Stimulated activated CD8-positive, alpha-beta memory T cell treated with anti-CD3 and anti-CD28 coated beads, Interleukin-7, amount 100 ng/mL, for 48 hours (primary cell): ENCODE measurements at regions not wholly inside any gene's neighbourhood (a gene's known extent, or its start where the extent isn't known, plus 50 kb on each side); places are given as distances from the start of the nearest gene placed in this dataset.

Experiments used
- DNase-seq, 2 donors: peaks; one replicate each; pipeline ENCODE4 v3.0.0-alpha.2; 2020; ENCODE audit warnings: low read depth in 1 of 2; ENCODE audit errors: extremely low read depth in 1 of 2

DNA sequence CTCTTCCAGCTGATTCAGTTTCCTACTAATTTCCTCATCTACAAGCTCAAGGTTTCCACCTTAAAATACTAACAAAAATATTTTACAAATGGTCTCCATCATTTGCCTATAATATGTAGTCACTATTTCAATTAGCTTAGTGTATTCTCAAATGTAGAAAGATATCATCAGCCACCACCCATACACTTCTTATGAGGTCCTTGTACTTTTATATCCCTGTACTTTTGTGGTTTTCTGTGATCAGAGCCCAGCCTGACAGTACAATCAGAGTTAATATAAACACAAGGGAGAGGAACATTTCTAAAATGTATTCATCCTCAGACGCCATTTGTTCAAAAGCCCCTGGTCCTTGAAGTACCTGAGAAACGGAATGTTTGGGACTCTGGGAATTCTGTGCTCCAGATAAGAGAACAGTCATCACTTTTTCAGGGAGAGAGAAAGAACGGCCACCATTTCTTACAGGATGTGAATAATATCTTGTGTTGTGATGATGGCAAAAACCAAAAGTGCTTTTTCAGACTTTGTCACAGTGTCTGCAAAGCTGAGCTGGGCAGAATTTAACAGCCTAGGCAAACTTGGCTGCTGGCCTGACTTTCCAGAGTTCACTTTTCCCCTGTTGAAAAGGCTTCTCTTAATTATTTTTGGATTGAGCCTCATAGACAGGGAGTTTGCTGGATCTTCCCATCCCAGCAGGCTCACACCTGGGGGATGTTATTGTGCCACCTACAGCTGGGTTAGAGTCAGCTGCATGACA, 361.7 kb upstream of the ACVR2A start:
- DNase-seq, result no peak

DNA sequence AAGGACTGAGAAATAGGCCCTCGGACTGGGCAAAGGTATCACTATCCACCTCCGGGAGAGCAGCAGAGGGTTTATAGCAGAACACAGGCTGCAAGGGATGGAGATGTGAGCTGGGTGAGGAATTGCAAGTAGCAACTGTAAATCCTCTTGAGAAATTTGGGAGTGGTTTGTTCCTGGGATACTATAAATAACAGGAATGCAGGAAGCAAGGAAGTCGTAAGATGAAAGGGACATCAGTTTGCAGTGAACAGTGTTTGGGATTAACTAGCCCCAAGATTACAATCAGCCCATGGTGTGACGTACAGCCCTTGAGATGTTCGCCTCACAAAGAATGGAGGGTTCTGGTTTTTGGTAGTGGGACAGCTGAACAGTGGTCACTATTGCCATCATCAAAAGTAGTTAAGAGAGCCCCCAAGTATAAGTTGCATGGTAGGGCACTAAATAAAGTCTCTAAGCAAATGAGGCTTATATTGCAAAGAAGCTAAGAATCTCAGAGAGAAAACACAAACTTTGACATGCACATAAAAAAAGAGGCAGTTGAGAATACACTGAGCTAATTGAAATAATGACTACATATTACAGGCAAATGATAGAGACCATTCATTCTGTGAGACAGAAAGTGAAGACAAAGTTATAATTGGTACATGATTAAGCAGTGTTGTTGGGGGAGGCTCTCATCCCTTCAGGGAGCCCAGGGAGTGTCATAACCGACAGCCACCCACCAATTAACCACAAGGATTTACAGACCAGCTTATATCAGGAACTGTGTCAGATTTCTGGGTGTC, 362.5 kb upstream of the ACVR2A start:
- DNase-seq, result no peak

DNA sequence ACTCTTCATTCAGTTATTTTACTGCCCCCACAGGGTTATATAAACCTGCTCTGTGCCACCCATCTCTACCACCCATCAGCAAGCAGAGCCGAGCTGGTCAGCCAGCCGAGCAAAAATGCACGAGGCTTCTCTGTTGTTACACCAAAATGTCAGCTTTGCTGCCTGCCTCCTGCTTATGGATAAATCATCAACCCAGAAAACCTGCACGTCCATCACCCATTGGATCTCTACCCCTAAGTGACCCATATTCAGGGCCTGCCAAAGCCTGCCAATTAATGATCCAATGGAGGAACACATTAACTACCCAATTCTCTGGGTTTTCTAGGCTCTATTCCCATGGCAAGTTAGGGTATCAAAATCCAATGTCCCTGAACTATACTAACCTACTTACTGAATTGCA, 365.5 kb upstream of the ACVR2A start:
- no peak for DNase-seq

- DNase-seq, result no peak
Observed at GRCh38 chr2:147473075-147473474, 371.8 kb upstream of the ACVR2A start.

GRCh38 chr2:147471126-147471525, 373.7 kb upstream of the ACVR2A start:
- DNase-seq, result no peak

DNA sequence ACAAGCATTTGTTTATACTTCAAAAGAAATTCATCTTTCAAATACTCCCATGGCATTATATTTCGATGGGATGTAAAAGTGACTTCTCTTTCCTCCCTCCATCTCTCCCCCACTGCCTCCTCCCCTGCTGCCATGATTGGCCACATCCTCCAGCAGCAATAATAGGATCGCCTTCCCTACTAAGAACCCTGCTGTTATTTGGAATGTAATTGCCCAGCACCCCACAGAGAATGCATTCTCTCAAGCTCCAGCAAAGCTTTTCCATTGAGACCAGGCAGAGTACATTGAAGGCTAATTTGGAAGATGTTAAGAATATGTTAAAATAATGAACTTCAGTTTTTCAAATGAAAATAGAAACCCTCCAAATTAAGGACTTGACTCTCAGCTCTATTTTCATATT, 375.4 kb upstream of the ACVR2A start:
- no peak for DNase-seq

GRCh38 chr2:147468963-147469362, 375.9 kb upstream of the ACVR2A start:
- no peak for DNase-seq

- DNase-seq, result no peak
Observed at GRCh38 chr2:147468349-147468748, 376.5 kb upstream of the ACVR2A start.

DNA sequence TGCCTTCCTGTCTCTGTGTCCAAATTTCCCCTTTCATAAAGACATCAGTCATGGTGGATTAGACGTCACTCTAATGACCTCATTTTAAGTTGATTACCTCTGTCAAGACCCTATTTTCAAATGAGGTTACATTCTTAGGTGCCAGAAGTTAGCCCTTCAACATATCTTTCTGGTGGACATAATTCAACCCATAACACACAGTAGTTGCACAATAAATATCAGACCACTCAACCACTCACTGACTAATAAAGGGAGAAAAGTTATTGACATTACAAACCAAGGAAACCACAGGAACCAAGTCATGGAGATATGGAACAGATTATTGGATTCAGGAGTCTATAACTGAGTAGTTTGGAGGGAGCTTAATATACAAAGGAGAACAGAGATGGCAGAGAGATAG, 377.4 kb upstream of the ACVR2A start:
- no peak for DNase-seq

DNA sequence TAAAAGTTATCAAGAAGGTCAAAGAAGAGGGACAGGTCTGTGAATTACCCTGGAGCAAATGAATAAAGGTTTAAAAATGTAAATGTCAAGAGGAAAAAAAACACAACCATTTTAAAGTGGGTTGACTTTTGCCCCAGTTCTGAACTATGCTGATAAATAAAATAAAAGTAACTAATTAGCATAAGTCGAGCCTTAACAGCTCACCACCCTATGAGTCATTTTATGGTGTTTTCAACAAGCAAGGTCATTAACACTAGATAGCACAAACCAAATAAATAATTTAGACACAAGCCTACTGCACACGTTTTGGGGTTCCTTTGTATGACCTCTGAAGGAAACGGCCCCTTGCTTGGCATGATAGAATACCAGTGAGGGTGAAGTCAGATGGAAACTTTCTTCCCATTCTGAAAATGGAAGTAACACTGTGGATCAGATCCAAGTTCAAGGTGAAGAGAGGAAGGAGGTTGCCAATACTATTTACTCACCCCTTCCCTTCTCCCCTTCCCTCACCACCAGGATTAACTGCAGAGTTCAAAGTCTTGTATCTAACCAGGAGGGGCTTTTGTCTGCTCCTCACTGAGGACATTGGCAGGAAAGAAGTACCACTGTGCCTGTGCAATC, 380.0 kb upstream of the ACVR2A start:
- no peak for DNase-seq

DNA sequence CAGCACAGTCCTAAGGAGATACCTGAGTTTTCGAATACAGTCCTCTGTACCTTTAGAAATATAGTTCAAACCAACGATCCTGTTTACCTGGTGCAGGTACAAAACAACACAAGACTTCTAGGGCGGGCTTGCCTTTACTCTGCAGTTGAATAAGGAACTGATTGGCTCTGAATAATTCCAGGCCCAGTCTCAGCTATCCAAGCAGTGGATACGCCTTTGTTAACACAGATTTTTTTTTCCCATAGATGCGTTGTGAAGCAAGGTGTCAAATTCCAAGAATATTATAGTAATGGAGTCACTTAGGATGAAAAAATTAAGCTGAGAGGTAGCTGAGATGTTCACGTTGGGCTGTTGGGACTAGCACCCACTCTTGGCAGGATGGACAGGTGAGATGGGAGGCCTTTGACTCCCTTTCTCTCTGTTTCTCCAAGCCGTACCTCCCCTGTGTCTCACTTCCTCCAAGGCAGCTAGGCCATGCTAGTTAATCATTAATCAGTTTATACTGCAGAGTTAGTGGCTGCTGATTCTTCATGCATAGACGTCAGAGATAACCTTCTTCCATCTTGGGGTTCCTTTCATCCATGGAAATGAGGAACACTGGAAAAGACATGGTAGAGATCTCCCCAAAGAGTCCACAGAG, 380.8 kb upstream of the ACVR2A start:
- DNase-seq, result no peak

DNA sequence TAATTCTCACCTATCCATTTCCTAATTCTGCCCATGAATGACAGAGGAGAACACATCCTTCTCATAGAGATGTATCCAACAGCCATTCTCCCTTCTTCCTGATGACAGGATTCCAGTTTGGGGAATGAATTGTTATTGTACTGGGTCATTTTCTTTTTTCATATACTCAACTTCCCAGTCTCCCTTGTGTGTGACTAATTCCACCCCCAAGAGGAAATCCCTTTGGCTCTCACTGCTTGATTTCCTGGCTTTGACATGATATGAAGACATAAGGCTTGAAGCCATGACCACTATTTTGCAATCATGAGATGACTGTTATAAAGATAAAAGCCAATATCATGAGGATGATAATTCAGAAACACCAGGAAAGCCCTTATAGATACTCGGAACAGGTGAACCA, 384.7 kb upstream of the ACVR2A start:
- no peak for DNase-seq

DNA sequence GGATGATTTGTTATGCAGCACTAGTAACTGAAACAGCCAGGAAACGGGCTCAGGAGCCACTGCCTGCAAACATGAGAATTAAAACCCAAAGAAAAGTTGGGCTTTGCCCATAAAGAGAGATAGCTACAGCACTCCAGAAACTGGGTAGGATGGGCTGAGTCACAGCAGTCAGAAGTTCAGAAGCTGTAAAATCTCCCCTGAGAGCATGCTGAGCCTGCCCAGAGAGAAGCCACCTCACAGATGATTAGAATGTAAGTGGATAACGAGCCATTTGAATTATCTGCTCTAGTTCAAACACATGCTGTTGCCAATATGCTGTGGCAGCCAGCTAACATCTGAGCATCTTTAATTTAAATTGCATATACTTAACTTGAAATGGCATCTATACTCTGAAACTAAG, 388.1 kb upstream of the ACVR2A start:
- no peak for DNase-seq

- DNase-seq, result no peak
Observed at GRCh38 chr2:147451902-147452515, 392.8 kb upstream of the ACVR2A start.

- no peak for DNase-seq
Observed at GRCh38 chr2:147450661-147451510, 393.9 kb upstream of the ACVR2A start.

GRCh38 chr2:147449323-147449991, 395.4 kb upstream of the ACVR2A start:
- peak in 1 of 2 donors; percentile 4 for DNase-seq

DNA sequence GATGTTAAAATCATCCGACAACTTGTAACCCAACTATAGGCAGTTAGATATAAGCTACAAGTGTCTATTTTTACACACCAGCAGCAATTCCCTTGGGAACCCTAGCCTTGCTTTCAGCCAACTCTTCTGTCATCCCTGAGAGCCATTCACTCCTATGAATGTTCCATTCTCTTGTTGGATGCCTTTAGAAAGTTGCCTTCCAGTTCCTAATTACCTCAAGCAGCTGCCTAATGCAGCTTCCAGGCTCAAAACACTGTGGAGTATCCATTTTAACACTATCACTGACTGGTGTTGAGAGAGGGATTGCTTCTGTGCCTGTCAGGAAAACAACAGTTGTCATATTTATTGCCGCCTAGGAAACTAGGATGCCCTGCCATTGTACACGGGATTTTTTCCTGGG, 402.0 kb upstream of the ACVR2A start:
- no peak for DNase-seq

DNA sequence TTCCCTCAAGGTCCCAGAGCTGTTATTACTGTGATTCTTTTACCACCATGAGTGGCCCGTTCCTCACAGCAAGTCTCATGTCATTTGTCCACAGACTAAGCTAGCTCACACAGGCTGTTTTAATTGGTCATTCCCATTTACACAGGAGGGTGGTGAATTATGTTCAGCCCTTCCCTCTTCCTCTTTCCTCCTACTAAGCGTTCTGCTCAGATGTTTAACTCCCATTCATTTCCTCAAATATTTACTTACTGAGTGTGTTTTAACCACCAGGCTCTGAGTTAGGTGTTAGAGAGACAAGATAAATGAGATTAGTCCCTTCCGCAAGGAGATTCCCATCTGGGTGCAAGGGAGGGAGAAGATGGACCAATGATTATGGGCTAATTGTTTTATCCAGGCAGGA, 403.6 kb upstream of the ACVR2A start:
- DNase-seq, result no peak

GRCh38 chr2:147440734-147441133, 404.1 kb upstream of the ACVR2A start:
- DNase-seq, result no peak

- no peak for DNase-seq
Observed at GRCh38 chr2:147439986-147440385, 404.8 kb upstream of the ACVR2A start.
